ENCODE measurements at regions not wholly inside any gene's neighbourhood (a gene's known extent, or its start where the extent isn't known, plus 50 kb on each side); places are given as distances from the start of the nearest gene placed in this dataset.

DNA sequence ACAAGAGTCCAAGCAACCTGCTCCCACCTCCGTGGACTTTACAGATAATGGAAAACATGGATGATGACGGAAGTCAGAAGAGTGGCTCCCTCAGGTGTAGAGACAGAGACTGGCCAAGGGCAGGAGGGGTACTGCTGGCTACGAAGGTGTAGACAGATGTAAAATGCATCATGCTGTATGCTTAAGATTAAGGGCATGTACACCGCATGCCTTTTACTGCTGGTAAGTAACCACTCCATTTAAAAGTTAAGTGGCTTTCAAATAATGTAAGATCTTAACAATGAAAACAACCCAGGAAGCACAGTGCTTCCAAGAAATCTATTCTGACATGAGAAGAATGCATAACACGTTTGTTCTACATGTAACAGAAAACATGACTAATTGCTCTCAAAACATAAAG is 76.9 kb upstream of the FAM9B start:
- H4K20me1 ChIP-seq (ENCODE audit: insufficient read depth, low read length, poor library complexity, severe bottlenecking): no peaks in the 10 kb centered on the region
- no peaks in the 10 kb centered on the region for H3K9me3 ChIP-seq (ENCODE audit: insufficient read depth, low read depth, low read length)
- no peak overlapping the region for H3K4me3 ChIP-seq (ENCODE audit: low read length, poor library complexity, severe bottlenecking)
- no peak overlapping the region for H3K9ac ChIP-seq (ENCODE audit: low read depth, low read length, poor library complexity, severe bottlenecking)
- H3K36me3 ChIP-seq (ENCODE audit: insufficient read depth, low read length): no peaks in the 10 kb centered on the region
- H3K9me2 ChIP-seq (replicated peaks; ENCODE audit: low read depth, low read length): no peaks in the 10 kb centered on the region
- H3K27me3 ChIP-seq (ENCODE audit: insufficient read depth, low read length, poor library complexity, severe bottlenecking): no peaks in the 10 kb centered on the region
- no peaks in the 10 kb centered on the region for H3F3A ChIP-seq (ENCODE audit: low read depth)
- no peak overlapping the region for H3K4me2 ChIP-seq (ENCODE audit: low read depth, low read length, poor library complexity, severe bottlenecking)
- no peaks in the 10 kb centered on the region for H3K4me1 ChIP-seq (ENCODE audit: insufficient read depth, low read length, poor library complexity, severe bottlenecking)
- TF ChIP-seq CTCF (conservative IDR thresholded peaks at IDR 0.05; ENCODE audit: low read length) (no peak), EZH2phosphoT487 (IDR thresholded peaks at IDR 0.05; ENCODE audit: borderline replicate concordance) (no peak)
- H3K79me2 ChIP-seq (ENCODE audit: insufficient read depth, low read length): no peaks in the 10 kb centered on the region
- H2AFZ ChIP-seq (ENCODE audit: low read length): no peak overlapping the region

- Histone ChIP-seq H3K4me1 (ENCODE audit: insufficient read depth, low read length, poor library complexity, severe bottlenecking) (no peaks in the 10 kb centered on the region), H3K9me3 (ENCODE audit: insufficient read depth, low read depth, low read length) (no peaks in the 10 kb centered on the region), H3K4me3 (ENCODE audit: low read length, poor library complexity, severe bottlenecking) (no peak overlapping the region), H3K9ac (ENCODE audit: low read depth, low read length, poor library complexity, severe bottlenecking) (no peak overlapping the region), H2AFZ (ENCODE audit: low read length) (no peak overlapping the region), H3K9me2 (replicated peaks; ENCODE audit: low read depth, low read length) (no peaks in the 10 kb centered on the region), H3F3A (ENCODE audit: low read depth) (no peaks in the 10 kb centered on the region), H3K79me2 (ENCODE audit: insufficient read depth, low read length) (no peaks in the 10 kb centered on the region), H3K36me3 (ENCODE audit: insufficient read depth, low read length) (no peaks in the 10 kb centered on the region), H4K20me1 (ENCODE audit: insufficient read depth, low read length, poor library complexity, severe bottlenecking) (no peaks in the 10 kb centered on the region), H3K27me3 (ENCODE audit: insufficient read depth, low read length, poor library complexity, severe bottlenecking) (no peaks in the 10 kb centered on the region), H3K4me2 (ENCODE audit: low read depth, low read length, poor library complexity, severe bottlenecking) (no peak overlapping the region)
- TF ChIP-seq CTCF (conservative IDR thresholded peaks at IDR 0.05; ENCODE audit: low read length) (no peak), EZH2phosphoT487 (IDR thresholded peaks at IDR 0.05; ENCODE audit: borderline replicate concordance) (no peak)
These were observed 80.3 kb upstream of the FAM9B start for GRCh38 chrX:9114245-9114644.

DNA sequence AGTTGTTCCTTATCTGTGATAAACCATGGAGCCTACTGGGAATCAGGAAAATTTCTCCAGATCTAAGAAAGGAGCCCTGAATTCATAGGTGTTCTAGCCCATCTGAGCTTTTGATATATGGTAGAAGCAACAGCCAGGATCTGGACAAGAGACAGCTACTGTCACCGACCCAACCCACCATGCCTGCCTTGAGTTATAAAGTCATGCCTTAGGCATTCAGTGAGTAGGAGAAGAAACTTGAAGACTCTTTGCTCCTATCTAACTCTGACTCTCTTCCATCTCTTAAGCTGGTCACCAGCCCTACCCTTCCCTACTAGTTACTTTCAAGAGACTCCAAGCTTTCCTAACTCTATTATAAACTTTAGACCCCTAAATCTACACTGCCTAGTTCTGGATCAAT is 83.9 kb upstream of the FAM9B start:
- Histone ChIP-seq H3K4me1 (ENCODE audit: insufficient read depth, low read length, poor library complexity, severe bottlenecking) (no peaks in the 10 kb centered on the region), H3K27me3 (ENCODE audit: insufficient read depth, low read length, poor library complexity, severe bottlenecking) (no peaks in the 10 kb centered on the region), H3K79me2 (ENCODE audit: insufficient read depth, low read length) (no peaks in the 10 kb centered on the region), H3K4me3 (ENCODE audit: low read length, poor library complexity, severe bottlenecking) (no peak overlapping the region), H2AFZ (ENCODE audit: low read length) (no peak overlapping the region), H3K9me3 (ENCODE audit: insufficient read depth, low read depth, low read length) (no peaks in the 10 kb centered on the region), H3F3A (ENCODE audit: low read depth) (no peaks in the 10 kb centered on the region), H4K20me1 (ENCODE audit: insufficient read depth, low read length, poor library complexity, severe bottlenecking) (no peaks in the 10 kb centered on the region), H3K36me3 (ENCODE audit: insufficient read depth, low read length) (no peaks in the 10 kb centered on the region), H3K9ac (ENCODE audit: low read depth, low read length, poor library complexity, severe bottlenecking) (no peak overlapping the region), H3K9me2 (replicated peaks; ENCODE audit: low read depth, low read length) (no peaks in the 10 kb centered on the region), H3K4me2 (ENCODE audit: low read depth, low read length, poor library complexity, severe bottlenecking) (no peak overlapping the region)
- TF ChIP-seq CTCF (conservative IDR thresholded peaks at IDR 0.05; ENCODE audit: low read length): no peak
- no peak for TF ChIP-seq EZH2phosphoT487 (IDR thresholded peaks at IDR 0.05; ENCODE audit: borderline replicate concordance)
